ENCODE measurements at regions not wholly inside any gene's neighbourhood (a gene's known extent, or its start where the extent isn't known, plus 50 kb on each side); places are given as distances from the start of the nearest gene placed in this dataset.

- no peak overlapping the region for H3K4me2 ChIP-seq (ENCODE audit: unreplicated experiment)
- H3K27ac ChIP-seq: no peak overlapping the region
- H3K4me1 ChIP-seq (ENCODE audit: insufficient read depth): no peaks in the 10 kb centered on the region
- no peaks in the 10 kb centered on the region for H3K9me2 ChIP-seq (ENCODE audit: insufficient read depth)
- H3K9me3 ChIP-seq (ENCODE audit: low read depth): no peaks in the 10 kb centered on the region
- H3K4me3 ChIP-seq: no peak overlapping the region
- H2AFZ ChIP-seq: no peak overlapping the region
- H3K9ac ChIP-seq: no peak overlapping the region
- no peaks in the 10 kb centered on the region for H4K20me1 ChIP-seq (ENCODE audit: insufficient read depth)
- WGBS, 2 experiments (ENCODE audit: low coverage in 1 of 2, low lambda C conversion rate in 2 of 2, missing lambda C conversion rate in 2 of 2): 16 to 27% methylated on average over 1 to 2 of the region's 2 CpGs
- no peaks in the 10 kb centered on the region for H3K27me3 ChIP-seq (replicated peaks; ENCODE audit: insufficient read depth)
- in situ Hi-C loops (cut with MboI): no loop called here
- no peaks in the 10 kb centered on the region for H3F3A ChIP-seq (ENCODE audit: insufficient read depth)
- no peak for TF ChIP-seq EZH2 (IDR thresholded peaks at IDR 0.05; ENCODE audit: insufficient read depth, poor library complexity, severe bottlenecking)
- no peak for TF ChIP-seq EZH2phosphoT487 (IDR thresholded peaks at IDR 0.05; ENCODE audit: insufficient read depth, low read depth)
- H3K36me3 ChIP-seq (ENCODE audit: low read depth): no peaks in the 10 kb centered on the region
- DNase-seq: no peak
- H3K79me2 ChIP-seq (ENCODE audit: insufficient read depth): no peaks in the 10 kb centered on the region
These were observed 1351.6 kb upstream of the NRXN1 start for GRCh38 chr2:52383541-52383940.

DNA sequence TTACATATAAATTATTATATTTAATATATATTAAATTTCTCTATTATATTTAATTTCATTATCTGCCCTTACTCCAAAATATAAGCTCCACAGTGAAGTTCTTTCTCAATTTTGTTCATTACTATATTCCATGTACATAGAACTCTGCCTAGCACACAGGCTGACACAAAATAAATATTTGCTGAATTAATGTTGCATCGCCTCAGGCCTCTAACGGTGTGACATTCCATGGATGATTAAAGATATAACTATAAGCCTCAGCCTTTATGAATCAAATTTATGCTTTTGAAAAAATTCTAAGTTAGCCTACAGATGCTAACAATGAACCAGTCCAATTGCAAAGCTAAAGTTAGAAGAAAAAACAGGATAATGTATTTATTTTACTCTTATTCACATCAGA, 1337.2 kb upstream of the NRXN1 start:
- H3K9ac ChIP-seq: no peak overlapping the region
- no peaks in the 10 kb centered on the region for H3K27me3 ChIP-seq (replicated peaks; ENCODE audit: insufficient read depth)
- 29 to 37% methylated on average over 2 of the region's 2 CpGs for WGBS, 2 experiments (ENCODE audit: low coverage in 1 of 2, low lambda C conversion rate in 2 of 2, missing lambda C conversion rate in 2 of 2)
- H3K36me3 ChIP-seq (ENCODE audit: low read depth): no peaks in the 10 kb centered on the region
- no peak overlapping the region for H3K27ac ChIP-seq
- H3K4me1 ChIP-seq (ENCODE audit: insufficient read depth): no peaks in the 10 kb centered on the region
- in situ Hi-C loops (cut with MboI): no loop called here
- no peak overlapping the region for H3K4me3 ChIP-seq
- no peaks in the 10 kb centered on the region for H3K79me2 ChIP-seq (ENCODE audit: insufficient read depth)
- no peaks in the 10 kb centered on the region for H3K9me3 ChIP-seq (ENCODE audit: low read depth)
- no peak for DNase-seq
- H3K4me2 ChIP-seq (ENCODE audit: unreplicated experiment): no peak overlapping the region
- H4K20me1 ChIP-seq (ENCODE audit: insufficient read depth): no peaks in the 10 kb centered on the region
- no peak overlapping the region for H2AFZ ChIP-seq
- H3F3A ChIP-seq (ENCODE audit: insufficient read depth): no peaks in the 10 kb centered on the region
- TF ChIP-seq EZH2phosphoT487 (IDR thresholded peaks at IDR 0.05; ENCODE audit: insufficient read depth, low read depth) (no peak), EZH2 (IDR thresholded peaks at IDR 0.05; ENCODE audit: insufficient read depth, poor library complexity, severe bottlenecking) (no peak)
- H3K9me2 ChIP-seq (ENCODE audit: insufficient read depth): no peaks in the 10 kb centered on the region

- Histone ChIP-seq H2AFZ (no peak overlapping the region), H3K79me2 (ENCODE audit: insufficient read depth) (no peaks in the 10 kb centered on the region), H3K9me2 (ENCODE audit: insufficient read depth) (no peaks in the 10 kb centered on the region), H4K20me1 (ENCODE audit: insufficient read depth) (no peaks in the 10 kb centered on the region), H3K4me3 (no peak overlapping the region), H3F3A (ENCODE audit: insufficient read depth) (no peaks in the 10 kb centered on the region), H3K4me2 (ENCODE audit: unreplicated experiment) (no peak overlapping the region), H3K9me3 (ENCODE audit: low read depth) (no peaks in the 10 kb centered on the region), H3K27me3 (replicated peaks; ENCODE audit: insufficient read depth) (no peaks in the 10 kb centered on the region), H3K4me1 (ENCODE audit: insufficient read depth) (no peaks in the 10 kb centered on the region), H3K9ac (no peak overlapping the region), H3K36me3 (ENCODE audit: low read depth) (no peaks in the 10 kb centered on the region), H3K27ac (no peak overlapping the region)
- no peak for DNase-seq
- in situ Hi-C loops (cut with MboI): no loop called here
- TF ChIP-seq EZH2phosphoT487 (IDR thresholded peaks at IDR 0.05; ENCODE audit: insufficient read depth, low read depth): no peak
- TF ChIP-seq EZH2 (IDR thresholded peaks at IDR 0.05; ENCODE audit: insufficient read depth, poor library complexity, severe bottlenecking): no peak
These were observed 1336.2 kb upstream of the NRXN1 start for GRCh38 chr2:52368141-52368540.

DNA sequence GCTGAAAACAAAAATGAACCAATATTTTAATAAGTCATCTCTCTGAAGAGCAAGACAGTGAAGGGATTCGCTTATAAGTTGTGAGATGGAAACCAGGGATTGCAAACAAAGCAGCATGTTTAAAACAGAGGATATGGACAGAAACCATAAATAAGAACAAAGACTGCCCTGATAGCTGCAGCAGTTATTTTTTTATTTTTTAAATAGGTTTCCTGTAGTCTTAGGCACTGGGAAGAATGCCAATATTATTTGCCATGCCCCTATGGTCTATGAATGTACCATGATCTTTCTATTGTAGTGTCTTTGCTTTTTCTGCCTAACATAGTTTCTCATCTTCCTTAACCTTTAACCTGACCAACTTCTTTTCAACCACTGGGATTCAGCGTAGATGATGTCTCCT, 1334.0 kb upstream of the NRXN1 start:
- WGBS, 2 experiments (ENCODE audit: low coverage in 1 of 2, low lambda C conversion rate in 2 of 2, missing lambda C conversion rate in 2 of 2): 14 to 15% methylated on average over 2 of the region's 2 CpGs
- no peaks in the 10 kb centered on the region for H3K4me1 ChIP-seq (ENCODE audit: insufficient read depth)
- in situ Hi-C loops (cut with MboI): no loop called here

GRCh38 chr2:52356556-52356955, 1324.6 kb upstream of the NRXN1 start:
- TF ChIP-seq EZH2 (IDR thresholded peaks at IDR 0.05; ENCODE audit: insufficient read depth, poor library complexity, severe bottlenecking) (no peak), EZH2phosphoT487 (IDR thresholded peaks at IDR 0.05; ENCODE audit: insufficient read depth, low read depth) (no peak)
- no peak overlapping the region for H3K4me3 ChIP-seq
- H2AFZ ChIP-seq: no peak overlapping the region

More for the DNA sequence above, 1334.0 kb upstream of the NRXN1 start:
- Histone ChIP-seq H3F3A (ENCODE audit: insufficient read depth) (no peaks in the 10 kb centered on the region), H3K9me3 (ENCODE audit: low read depth) (no peaks in the 10 kb centered on the region), H3K79me2 (ENCODE audit: insufficient read depth) (no peaks in the 10 kb centered on the region), H2AFZ (no peak overlapping the region), H3K9ac (no peak overlapping the region), H3K27me3 (replicated peaks; ENCODE audit: insufficient read depth) (no peaks in the 10 kb centered on the region), H3K9me2 (ENCODE audit: insufficient read depth) (no peaks in the 10 kb centered on the region), H4K20me1 (ENCODE audit: insufficient read depth) (no peaks in the 10 kb centered on the region), H3K4me3 (no peak overlapping the region), H3K27ac (no peak overlapping the region), H3K36me3 (ENCODE audit: low read depth) (no peaks in the 10 kb centered on the region), H3K4me2 (ENCODE audit: unreplicated experiment) (no peak overlapping the region)
- TF ChIP-seq EZH2 (IDR thresholded peaks at IDR 0.05; ENCODE audit: insufficient read depth, poor library complexity, severe bottlenecking) (no peak), EZH2phosphoT487 (IDR thresholded peaks at IDR 0.05; ENCODE audit: insufficient read depth, low read depth) (no peak)
- DNase-seq: no peak

More at GRCh38 chr2:52356556-52356955, 1324.6 kb upstream of the NRXN1 start:
- no peak overlapping the region for H3K9ac ChIP-seq
- 8 to 9% methylated on average over 2 of the region's 2 CpGs for WGBS, 2 experiments (ENCODE audit: low coverage in 1 of 2, low lambda C conversion rate in 2 of 2, missing lambda C conversion rate in 2 of 2)
- no peaks in the 10 kb centered on the region for H4K20me1 ChIP-seq (ENCODE audit: insufficient read depth)
- H3K27me3 ChIP-seq (replicated peaks; ENCODE audit: insufficient read depth): no peaks in the 10 kb centered on the region
- H3K4me1 ChIP-seq (ENCODE audit: insufficient read depth): no peaks in the 10 kb centered on the region
- no peaks in the 10 kb centered on the region for H3K9me2 ChIP-seq (ENCODE audit: insufficient read depth)
- H3K27ac ChIP-seq: no peak overlapping the region
- H3K79me2 ChIP-seq (ENCODE audit: insufficient read depth): no peaks in the 10 kb centered on the region
- H3K4me2 ChIP-seq (ENCODE audit: unreplicated experiment): no peak overlapping the region
- no peaks in the 10 kb centered on the region for H3K36me3 ChIP-seq (ENCODE audit: low read depth)
- H3K9me3 ChIP-seq (ENCODE audit: low read depth): no peaks in the 10 kb centered on the region
- DNase-seq: no peak
- H3F3A ChIP-seq (ENCODE audit: insufficient read depth): no peaks in the 10 kb centered on the region
- in situ Hi-C loops (cut with MboI): no loop called here

All from GM23248 (cell line).